SK-N-SH treated with all-trans-retinoic acid at 6 μM for 48 hours (cell line): ENCODE measurements at regions not wholly inside any gene's neighbourhood (a gene's known extent, or its start where the extent isn't known, plus 50 kb on each side); places are given as distances from the start of the nearest gene placed in this dataset.

Source experiments
- ATAC-seq: fragments of 200-7000 bp; cut with Tn5 transposase; 3 replicates; pipeline ENCODE4 v1.9.1; 2020; ENCODE audit warnings: mild to moderate bottlenecking, moderate library complexity
- ARNTL ChIP-seq: fragments of 450-650 bp; formaldehyde crosslinking; IDR thresholded peaks from 2 replicates; pipeline ENCODE4 v1.5.0; 2020; ENCODE audit warnings: low read depth, mild to moderate bottlenecking, moderate library complexity, borderline replicate concordance
- BACH2 ChIP-seq: fragments of 250-450 bp; sonication (Bioruptor Pico); IDR thresholded peaks from 2 replicates; pipeline ENCODE4 v1.9.0; 2021; ENCODE audit warnings: mild to moderate bottlenecking, borderline replicate concordance
- GLIS3 ChIP-seq: fragments of 250-450 bp; sonication (Bioruptor Pico); IDR thresholded peaks from 2 replicates; pipeline ENCODE4 v1.5.0; 2020; ENCODE audit warnings: mild to moderate bottlenecking, moderate library complexity
- ISL1 ChIP-seq: fragments of 250-450 bp; sonication (Bioruptor Pico); IDR thresholded peaks from 2 replicates; pipeline ENCODE4 v2.1.2; 2022; ENCODE audit warnings: mild to moderate bottlenecking, moderate library complexity
- OSR1 ChIP-seq: fragments of 250-450 bp; sonication (Bioruptor Pico); IDR thresholded peaks from 2 replicates; pipeline ENCODE4 v1.8.0; 2022; ENCODE audit warnings: moderate library complexity, mild to moderate bottlenecking, inconsistent platforms
- PPARA ChIP-seq: fragments of 250-450 bp; sonication (Bioruptor Pico); IDR thresholded peaks from 2 replicates; pipeline ENCODE4 v1.5.0; 2020; ENCODE audit warnings: mild to moderate bottlenecking, borderline replicate concordance
- SNAI2 ChIP-seq: fragments of 250-450 bp; sonication (Bioruptor Pico); IDR thresholded peaks from 2 replicates; pipeline ENCODE4 v1.5.0; 2020; ENCODE audit warnings: mild to moderate bottlenecking, moderate library complexity
- TCF4 ChIP-seq: fragments of 250-450 bp; sonication (Bioruptor Pico); IDR thresholded peaks from 2 replicates; pipeline ENCODE4 v1.8.0; 2021; ENCODE audit warnings: mild to moderate bottlenecking, moderate library complexity, borderline replicate concordance
- ZC3H10 ChIP-seq: fragments of 250-450 bp; sonication (Bioruptor Pico); IDR thresholded peaks from 2 replicates; pipeline ENCODE4 v1.5.1; 2021; ENCODE audit warnings: mild to moderate bottlenecking, moderate library complexity
- ZFP3 ChIP-seq: fragments of 250-450 bp; sonication (Bioruptor Pico); IDR thresholded peaks from 2 replicates; pipeline ENCODE4 v1.5.0; 2020; ENCODE audit warnings: mild to moderate bottlenecking, moderate library complexity
- ZFP30 ChIP-seq: fragments of 450-650 bp; formaldehyde crosslinking; IDR thresholded peaks from 2 replicates; pipeline ENCODE4 v1.5.0; 2022; ENCODE audit warnings: mild to moderate bottlenecking, moderate library complexity
- ZNF565 ChIP-seq: fragments of 450-650 bp; formaldehyde crosslinking; conservative IDR thresholded peaks from 2 replicates; pipeline ENCODE4 v1.5.0; 2020; ENCODE audit warnings: low read depth, mild to moderate bottlenecking, moderate library complexity
- ZNF70 ChIP-seq: fragments of 450-650 bp; formaldehyde crosslinking; IDR thresholded peaks from 2 replicates; pipeline ENCODE4 v1.5.0; 2020; ENCODE audit warnings: mild to moderate bottlenecking, moderate library complexity
- ZNF8 ChIP-seq: fragments of 450-650 bp; formaldehyde crosslinking; IDR thresholded peaks from 2 replicates; pipeline ENCODE4 v1.5.0; 2020; ENCODE audit warnings: mild to moderate bottlenecking, moderate library complexity
- TF ChIP-seq, protein P1 (sequence below): fragments of 250-450 bp; sonication (Bioruptor Pico); IDR thresholded peaks from 2 replicates; pipeline ENCODE4 v1.5.0; 2020; ENCODE audit warnings: mild to moderate bottlenecking, moderate library complexity
- TF ChIP-seq, protein P2 (sequence below): fragments of 250-450 bp; sonication (Bioruptor Pico); IDR thresholded peaks from 2 replicates; pipeline ENCODE4 v1.8.0; 2020; ENCODE audit warnings: mild to moderate bottlenecking, moderate library complexity, borderline replicate concordance
- TF ChIP-seq, protein P3 (sequence below): fragments of 250-450 bp; sonication (Bioruptor Pico); IDR thresholded peaks from 2 replicates; pipeline ENCODE4 v1.8.0; 2021; ENCODE audit warnings: low read depth, mild to moderate bottlenecking, moderate library complexity, borderline replicate concordance
- TF ChIP-seq, protein P4 (sequence below): fragments of 250-450 bp; sonication (Bioruptor Pico); IDR thresholded peaks from 2 replicates; pipeline ENCODE4 v1.5.1; 2021; ENCODE audit warnings: mild to moderate bottlenecking, moderate library complexity

DNA sequence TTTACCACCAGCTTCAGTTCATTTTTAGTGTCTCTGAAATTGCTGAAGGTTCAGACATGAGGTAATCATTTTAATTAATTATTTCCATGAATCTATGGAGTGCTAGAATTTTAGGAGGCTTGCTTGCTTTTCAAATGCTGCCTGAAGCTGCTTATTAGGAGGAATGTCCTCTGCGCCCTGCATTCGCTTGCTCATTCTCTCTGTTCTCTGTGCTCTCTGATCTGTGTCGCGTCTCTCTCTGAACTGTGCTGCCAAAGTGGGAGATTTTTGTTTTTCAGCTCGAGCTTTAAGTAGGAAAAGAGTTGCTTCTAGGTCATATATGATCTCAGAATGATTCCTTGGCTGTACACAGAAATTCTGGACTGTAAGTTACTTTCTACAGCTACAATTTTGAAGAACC is 101.7 kb upstream of the PRR16 start:
- no peak for TF ChIP-seq TCF4 (CRISPR knock-in tag)
- TF ChIP-seq, protein P1, sequence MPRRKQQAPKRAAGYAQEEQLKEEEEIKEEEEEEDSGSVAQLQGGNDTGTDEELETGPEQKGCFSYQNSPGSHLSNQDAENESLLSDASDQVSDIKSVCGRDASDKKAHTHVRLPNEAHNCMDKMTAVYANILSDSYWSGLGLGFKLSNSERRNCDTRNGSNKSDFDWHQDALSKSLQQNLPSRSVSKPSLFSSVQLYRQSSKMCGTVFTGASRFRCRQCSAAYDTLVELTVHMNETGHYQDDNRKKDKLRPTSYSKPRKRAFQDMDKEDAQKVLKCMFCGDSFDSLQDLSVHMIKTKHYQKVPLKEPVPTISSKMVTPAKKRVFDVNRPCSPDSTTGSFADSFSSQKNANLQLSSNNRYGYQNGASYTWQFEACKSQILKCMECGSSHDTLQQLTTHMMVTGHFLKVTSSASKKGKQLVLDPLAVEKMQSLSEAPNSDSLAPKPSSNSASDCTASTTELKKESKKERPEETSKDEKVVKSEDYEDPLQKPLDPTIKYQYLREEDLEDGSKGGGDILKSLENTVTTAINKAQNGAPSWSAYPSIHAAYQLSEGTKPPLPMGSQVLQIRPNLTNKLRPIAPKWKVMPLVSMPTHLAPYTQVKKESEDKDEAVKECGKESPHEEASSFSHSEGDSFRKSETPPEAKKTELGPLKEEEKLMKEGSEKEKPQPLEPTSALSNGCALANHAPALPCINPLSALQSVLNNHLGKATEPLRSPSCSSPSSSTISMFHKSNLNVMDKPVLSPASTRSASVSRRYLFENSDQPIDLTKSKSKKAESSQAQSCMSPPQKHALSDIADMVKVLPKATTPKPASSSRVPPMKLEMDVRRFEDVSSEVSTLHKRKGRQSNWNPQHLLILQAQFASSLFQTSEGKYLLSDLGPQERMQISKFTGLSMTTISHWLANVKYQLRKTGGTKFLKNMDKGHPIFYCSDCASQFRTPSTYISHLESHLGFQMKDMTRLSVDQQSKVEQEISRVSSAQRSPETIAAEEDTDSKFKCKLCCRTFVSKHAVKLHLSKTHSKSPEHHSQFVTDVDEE (CRISPR knock-in tag), result no peak
- TF ChIP-seq ZNF70, result no peak
- ATAC-seq, result no peak

DNA sequence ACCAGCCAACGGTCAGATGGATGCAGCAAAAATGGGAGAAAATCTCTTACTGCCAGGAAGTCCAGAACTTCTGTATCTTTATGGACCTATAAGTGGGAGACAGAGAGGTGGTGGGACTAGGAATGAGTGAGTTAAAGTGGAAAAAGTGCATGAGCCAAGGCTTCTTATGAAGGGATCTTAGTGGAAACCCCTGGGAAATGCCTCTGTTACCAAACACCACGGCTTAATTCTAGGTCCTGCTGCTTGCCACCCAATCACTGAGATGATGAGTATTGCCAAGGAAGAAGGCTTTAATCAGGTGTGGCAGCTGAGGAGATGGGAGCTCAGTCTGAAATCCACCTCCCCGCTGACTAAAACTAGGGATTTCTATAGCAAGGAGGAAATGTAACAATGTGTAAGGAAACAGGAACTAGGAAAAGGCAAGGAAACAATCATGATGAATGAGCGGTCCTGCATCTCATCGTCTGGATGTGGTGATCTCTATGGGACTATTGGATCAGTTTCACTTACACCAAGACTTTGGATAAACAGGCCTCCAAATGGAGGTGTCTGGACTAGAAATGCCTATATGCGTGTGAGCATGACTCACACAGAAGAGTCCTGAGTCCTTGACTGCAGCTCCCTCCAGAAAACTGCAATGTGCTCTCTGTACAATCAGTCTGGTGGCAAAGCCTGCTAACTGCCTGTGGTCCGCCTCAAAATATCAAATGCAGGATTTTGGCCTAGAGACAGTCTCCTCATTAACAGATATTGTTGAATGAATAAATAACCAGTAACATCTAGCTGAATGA is 98.2 kb upstream of the PRR16 start:
- no peak; the same call in 2 of the 3 replicates for ATAC-seq
- TF ChIP-seq ZC3H10 (CRISPR knock-in tag) (no peak), TCF4 (CRISPR knock-in tag) (no peak), ISL1 (CRISPR knock-in tag) (no peak), GLIS3 (CRISPR knock-in tag) (no peak), BACH2 (no peak), ARNTL (CRISPR knock-in tag) (no peak), ZNF70 (no peak), ZFP3 (CRISPR knock-in tag) (no peak), ZNF8 (CRISPR knock-in tag) (no peak), OSR1 (CRISPR knock-in tag) (no peak), ZFP30 (CRISPR knock-in tag) (no peak)
- TF ChIP-seq, protein P2, sequence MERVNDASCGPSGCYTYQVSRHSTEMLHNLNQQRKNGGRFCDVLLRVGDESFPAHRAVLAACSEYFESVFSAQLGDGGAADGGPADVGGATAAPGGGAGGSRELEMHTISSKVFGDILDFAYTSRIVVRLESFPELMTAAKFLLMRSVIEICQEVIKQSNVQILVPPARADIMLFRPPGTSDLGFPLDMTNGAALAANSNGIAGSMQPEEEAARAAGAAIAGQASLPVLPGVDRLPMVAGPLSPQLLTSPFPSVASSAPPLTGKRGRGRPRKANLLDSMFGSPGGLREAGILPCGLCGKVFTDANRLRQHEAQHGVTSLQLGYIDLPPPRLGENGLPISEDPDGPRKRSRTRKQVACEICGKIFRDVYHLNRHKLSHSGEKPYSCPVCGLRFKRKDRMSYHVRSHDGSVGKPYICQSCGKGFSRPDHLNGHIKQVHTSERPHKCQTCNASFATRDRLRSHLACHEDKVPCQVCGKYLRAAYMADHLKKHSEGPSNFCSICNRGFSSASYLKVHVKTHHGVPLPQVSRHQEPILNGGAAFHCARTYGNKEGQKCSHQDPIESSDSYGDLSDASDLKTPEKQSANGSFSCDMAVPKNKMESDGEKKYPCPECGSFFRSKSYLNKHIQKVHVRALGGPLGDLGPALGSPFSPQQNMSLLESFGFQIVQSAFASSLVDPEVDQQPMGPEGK (CRISPR knock-in tag), result no peak
- TF ChIP-seq, protein P1 (CRISPR knock-in tag), result no peak
- TF ChIP-seq, protein P3, sequence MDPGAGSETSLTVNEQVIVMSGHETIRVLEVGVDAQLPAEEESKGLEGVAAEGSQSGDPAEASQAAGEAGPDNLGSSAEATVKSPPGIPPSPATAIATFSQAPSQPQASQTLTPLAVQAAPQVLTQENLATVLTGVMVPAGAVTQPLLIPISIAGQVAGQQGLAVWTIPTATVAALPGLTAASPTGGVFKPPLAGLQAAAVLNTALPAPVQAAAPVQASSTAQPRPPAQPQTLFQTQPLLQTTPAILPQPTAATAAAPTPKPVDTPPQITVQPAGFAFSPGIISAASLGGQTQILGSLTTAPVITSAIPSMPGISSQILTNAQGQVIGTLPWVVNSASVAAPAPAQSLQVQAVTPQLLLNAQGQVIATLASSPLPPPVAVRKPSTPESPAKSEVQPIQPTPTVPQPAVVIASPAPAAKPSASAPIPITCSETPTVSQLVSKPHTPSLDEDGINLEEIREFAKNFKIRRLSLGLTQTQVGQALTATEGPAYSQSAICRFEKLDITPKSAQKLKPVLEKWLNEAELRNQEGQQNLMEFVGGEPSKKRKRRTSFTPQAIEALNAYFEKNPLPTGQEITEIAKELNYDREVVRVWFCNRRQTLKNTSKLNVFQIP (CRISPR knock-in tag), result no peak
- TF ChIP-seq, protein P4, sequence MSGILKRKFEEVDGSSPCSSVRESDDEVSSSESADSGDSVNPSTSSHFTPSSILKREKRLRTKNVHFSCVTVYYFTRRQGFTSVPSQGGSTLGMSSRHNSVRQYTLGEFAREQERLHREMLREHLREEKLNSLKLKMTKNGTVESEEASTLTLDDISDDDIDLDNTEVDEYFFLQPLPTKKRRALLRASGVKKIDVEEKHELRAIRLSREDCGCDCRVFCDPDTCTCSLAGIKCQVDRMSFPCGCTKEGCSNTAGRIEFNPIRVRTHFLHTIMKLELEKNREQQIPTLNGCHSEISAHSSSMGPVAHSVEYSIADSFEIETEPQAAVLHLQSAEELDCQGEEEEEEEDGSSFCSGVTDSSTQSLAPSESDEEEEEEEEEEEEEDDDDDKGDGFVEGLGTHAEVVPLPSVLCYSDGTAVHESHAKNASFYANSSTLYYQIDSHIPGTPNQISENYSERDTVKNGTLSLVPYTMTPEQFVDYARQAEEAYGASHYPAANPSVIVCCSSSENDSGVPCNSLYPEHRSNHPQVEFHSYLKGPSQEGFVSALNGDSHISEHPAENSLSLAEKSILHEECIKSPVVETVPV (CRISPR knock-in tag), result no peak

DNA sequence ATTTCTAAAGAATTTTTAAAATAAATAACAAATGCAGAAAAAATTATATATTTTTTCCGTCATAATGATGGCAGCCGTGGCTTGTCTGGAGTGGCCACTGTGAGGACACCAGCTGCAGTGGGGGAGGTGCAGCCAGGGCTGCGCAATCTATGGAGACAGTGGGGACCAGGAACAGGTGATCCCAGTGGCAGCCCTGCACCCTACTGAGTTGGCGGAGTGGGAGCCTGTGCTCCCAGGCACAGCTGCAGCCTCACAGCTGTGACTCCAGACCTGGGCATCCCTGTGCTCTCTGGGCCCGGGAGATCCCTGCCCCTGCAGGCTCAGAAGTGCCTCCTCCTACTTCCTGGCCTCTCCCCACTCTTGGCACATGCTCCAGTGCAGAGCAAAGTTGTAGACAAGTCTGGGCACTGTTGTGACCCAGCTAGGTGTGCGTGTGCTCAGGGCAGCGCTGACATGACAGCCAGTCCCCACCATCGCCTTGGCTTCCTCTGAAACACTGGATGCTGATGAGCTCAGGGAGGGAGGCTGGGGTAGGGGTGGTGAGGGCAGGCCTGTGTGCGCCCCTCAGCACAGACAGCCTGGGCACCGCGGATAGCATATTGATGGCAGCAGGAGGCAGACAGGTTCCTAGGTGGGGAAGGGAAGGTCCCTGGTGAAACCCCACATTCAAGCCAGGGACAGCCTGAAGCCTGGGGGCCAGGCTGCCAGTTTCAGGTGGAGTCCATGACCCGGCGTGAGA is 96.0 kb upstream of the PRR16 start:
- ATAC-seq, result no peak

More for the DNA sequence above, 96.0 kb upstream of the PRR16 start:
- TF ChIP-seq PPARA (CRISPR knock-in tag) (no peak), ISL1 (CRISPR knock-in tag) (no peak), SNAI2 (CRISPR knock-in tag) (no peak), ZNF565 (CRISPR knock-in tag) (no peak)
- TF ChIP-seq, protein P2 (CRISPR knock-in tag), result no peak
